ENCODE measurements at regions not wholly inside any gene's neighbourhood (a gene's known extent, or its start where the extent isn't known, plus 50 kb on each side); places are given as distances from the start of the nearest gene placed in this dataset.

DNA sequence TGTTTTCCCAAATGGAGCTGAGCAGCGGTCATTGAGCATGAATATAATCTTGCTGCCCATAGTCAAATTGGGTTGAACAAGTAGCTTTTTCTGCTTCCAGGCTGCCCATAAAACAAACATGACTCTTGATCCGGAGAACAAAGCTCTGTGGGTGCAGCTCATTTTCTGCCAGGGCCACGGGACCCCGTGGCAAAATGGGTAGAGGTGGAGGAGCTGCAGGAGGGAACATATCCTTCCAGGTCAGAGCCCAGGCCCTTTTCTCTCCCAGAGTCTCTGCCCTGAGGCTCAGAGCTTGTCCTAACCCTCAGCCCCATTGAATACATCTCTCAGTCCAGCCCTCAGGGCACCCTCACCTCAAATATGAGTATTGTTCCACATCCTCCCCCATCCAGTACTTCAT lies 151.6 kb upstream of the TWIST2 start:
- intact Hi-C loops (cut with DNase I; ENCODE audit: low total_unique reads), result no loop called here
- Histone ChIP-seq H3K4me3 (no peak overlapping the region), H3K9me3 (no peaks in the 10 kb centered on the region), H3K36me3 (no peaks in the 10 kb centered on the region), H3K27me3 (replicated peaks in 1 of 7) (no peaks in the 10 kb centered on the region), H3K27ac (no peak overlapping the region), H3K4me1 (no peaks in the 10 kb centered on the region)
- WGBS, 5 donors, result 80 to 90% (median 81%) methylated on average over 4 of the region's 4 CpGs
- TF ChIP-seq, protein P1, sequence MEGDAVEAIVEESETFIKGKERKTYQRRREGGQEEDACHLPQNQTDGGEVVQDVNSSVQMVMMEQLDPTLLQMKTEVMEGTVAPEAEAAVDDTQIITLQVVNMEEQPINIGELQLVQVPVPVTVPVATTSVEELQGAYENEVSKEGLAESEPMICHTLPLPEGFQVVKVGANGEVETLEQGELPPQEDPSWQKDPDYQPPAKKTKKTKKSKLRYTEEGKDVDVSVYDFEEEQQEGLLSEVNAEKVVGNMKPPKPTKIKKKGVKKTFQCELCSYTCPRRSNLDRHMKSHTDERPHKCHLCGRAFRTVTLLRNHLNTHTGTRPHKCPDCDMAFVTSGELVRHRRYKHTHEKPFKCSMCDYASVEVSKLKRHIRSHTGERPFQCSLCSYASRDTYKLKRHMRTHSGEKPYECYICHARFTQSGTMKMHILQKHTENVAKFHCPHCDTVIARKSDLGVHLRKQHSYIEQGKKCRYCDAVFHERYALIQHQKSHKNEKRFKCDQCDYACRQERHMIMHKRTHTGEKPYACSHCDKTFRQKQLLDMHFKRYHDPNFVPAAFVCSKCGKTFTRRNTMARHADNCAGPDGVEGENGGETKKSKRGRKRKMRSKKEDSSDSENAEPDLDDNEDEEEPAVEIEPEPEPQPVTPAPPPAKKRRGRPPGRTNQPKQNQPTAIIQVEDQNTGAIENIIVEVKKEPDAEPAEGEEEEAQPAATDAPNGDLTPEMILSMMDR (IDR thresholded peaks at IDR 0.05 in 8 of 11, conservative IDR thresholded peaks at IDR 0.05 in 3 of 11), result no peak
- TF ChIP-seq POLR2A (IDR thresholded peaks at IDR 0.05) (no peak), POLR2AphosphoS5 (IDR thresholded peaks at IDR 0.05) (no peak)
- no peak for DNase-seq

DNA sequence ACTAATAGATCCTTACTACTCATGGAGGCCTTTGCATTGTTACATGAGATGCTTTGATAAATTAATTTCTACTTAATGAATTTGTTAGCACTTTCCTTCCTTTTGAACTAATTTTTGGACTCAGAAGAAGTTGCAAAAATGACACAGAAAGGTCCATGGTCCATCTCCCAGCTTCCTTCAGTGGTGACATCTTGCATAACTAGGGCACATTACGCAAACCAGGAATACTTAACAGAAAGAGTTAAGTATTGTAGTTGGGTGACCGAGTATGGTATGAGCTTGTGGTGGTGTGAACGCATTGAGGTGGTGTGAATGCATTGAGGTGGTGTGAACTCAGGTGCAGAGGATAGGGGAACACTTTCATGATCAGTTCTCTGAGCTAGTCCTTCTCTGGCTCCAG lies 151.1 kb upstream of the TWIST2 start:
- Histone ChIP-seq H3K27me3 (replicated peaks in 1 of 7) (no peaks in the 10 kb centered on the region), H3K4me1 (no peaks in the 10 kb centered on the region), H3K36me3 (no peaks in the 10 kb centered on the region), H3K27ac (no peak overlapping the region), H3K4me3 (no peak overlapping the region), H3K9me3 (no peaks in the 10 kb centered on the region)
- TF ChIP-seq POLR2A (IDR thresholded peaks at IDR 0.05), result no peak
- TF ChIP-seq POLR2AphosphoS5 (IDR thresholded peaks at IDR 0.05), result no peak
- TF ChIP-seq, protein P1 (IDR thresholded peaks at IDR 0.05 in 8 of 11, conservative IDR thresholded peaks at IDR 0.05 in 3 of 11), result no peak
- DNase-seq, result no peak
- WGBS, 5 donors, result 76 to 90% (median 81%) methylated on average over 3 of the region's 3 CpGs
- intact Hi-C loops (cut with DNase I; ENCODE audit: low total_unique reads), result no loop called here

DNA sequence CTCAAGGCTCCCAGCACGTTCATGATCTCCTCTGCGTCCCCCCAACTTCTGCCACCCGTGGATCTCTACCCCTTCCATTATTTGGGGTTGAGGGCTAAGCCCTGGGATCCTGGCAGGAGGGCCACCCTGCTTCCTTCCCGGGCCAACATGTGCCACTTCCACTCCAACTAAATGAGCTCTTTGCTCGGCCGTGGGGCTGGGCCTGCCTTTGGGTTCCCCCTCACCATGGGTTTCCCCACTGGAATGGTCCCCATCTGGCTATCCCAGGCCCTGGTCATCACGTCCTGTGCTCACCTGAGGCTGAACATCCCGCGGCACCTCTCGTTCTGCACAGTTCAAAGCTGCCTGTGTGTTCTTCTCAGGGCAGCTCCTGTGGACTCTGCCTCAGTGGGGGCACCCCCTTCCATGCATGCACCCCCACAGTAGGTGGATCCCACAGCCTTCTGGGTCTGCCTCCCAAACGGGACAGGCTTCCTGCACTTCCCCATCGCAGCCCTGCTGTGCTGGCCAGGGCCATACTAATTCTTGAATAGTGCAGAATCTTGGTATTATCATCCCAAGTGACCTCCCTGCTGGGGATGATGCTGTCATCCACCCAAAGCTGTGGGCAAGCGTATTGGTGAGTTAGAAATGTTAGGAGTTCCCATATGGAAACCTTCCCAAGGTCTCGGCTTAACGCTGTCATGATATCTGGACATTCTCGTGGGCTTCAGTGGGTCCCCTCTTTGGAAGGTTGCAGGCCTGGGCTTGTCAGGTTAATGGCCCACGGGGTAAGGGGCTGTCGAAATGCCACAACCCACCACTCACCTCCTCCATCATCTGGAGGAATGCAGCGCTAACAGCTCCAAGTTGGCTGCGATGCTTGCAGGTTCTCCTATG lies 150.5 kb upstream of the TWIST2 start:
- TF ChIP-seq, protein P1 (IDR thresholded peaks at IDR 0.05 in 8 of 11, conservative IDR thresholded peaks at IDR 0.05 in 3 of 11), result no peak
- TF ChIP-seq POLR2A (IDR thresholded peaks at IDR 0.05) (no peak), POLR2AphosphoS5 (IDR thresholded peaks at IDR 0.05) (no peak)
- Histone ChIP-seq H3K4me3 (no peak overlapping the region), H3K4me1 (no peaks in the 10 kb centered on the region), H3K27me3 (replicated peaks in 1 of 7) (no peaks in the 10 kb centered on the region), H3K9me3 (no peaks in the 10 kb centered on the region), H3K36me3 (no peaks in the 10 kb centered on the region), H3K27ac (no peak overlapping the region)
- no peak for DNase-seq
- 81 to 90% (median 82%) methylated on average over 20 of the region's 20 CpGs for WGBS, 5 donors
- intact Hi-C loops (cut with DNase I; ENCODE audit: low total_unique reads), result no loop called here

DNA sequence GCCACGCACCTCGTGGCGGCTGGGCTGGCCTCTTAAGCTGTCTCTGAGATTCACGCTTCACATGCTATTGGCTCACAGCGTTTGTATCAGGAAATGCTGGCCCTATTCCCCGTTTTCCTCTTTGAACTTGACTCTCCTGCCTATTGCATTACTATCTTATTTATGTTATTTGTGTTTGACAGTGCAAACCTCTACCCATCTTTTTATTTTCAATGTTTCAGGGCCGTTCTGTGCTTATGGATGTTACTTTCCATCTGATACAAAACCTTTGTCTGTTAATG lies 149.9 kb upstream of the TWIST2 start:
- no peak overlapping the region for H3K4me3 ChIP-seq
- intact Hi-C loops (cut with DNase I; ENCODE audit: low total_unique reads), result no loop called here
- TF ChIP-seq POLR2AphosphoS5 (IDR thresholded peaks at IDR 0.05) (no peak), POLR2A (IDR thresholded peaks at IDR 0.05) (no peak)
- TF ChIP-seq, protein P1 (IDR thresholded peaks at IDR 0.05 in 8 of 11, conservative IDR thresholded peaks at IDR 0.05 in 3 of 11), result no peak
- WGBS, 5 donors, result 71 to 88% (median 76%) methylated on average over 7 of the region's 7 CpGs
- no peaks in the 10 kb centered on the region for H3K4me1 ChIP-seq
- no peak for DNase-seq
- no peaks in the 10 kb centered on the region for H3K27me3 ChIP-seq (replicated peaks in 1 of 7)
- no peak overlapping the region for H3K27ac ChIP-seq
- no peaks in the 10 kb centered on the region for H3K9me3 ChIP-seq
- no peaks in the 10 kb centered on the region for H3K36me3 ChIP-seq

All from spleen (tissue), 11 donors.